ENCODE measurements at regions not wholly inside any gene's neighbourhood (a gene's known extent, or its start where the extent isn't known, plus 50 kb on each side); places are given as distances from the start of the nearest gene placed in this dataset.
A peak's percentile ranks its signal among the peaks of the same experiment; 100 is the strongest.

DNA sequence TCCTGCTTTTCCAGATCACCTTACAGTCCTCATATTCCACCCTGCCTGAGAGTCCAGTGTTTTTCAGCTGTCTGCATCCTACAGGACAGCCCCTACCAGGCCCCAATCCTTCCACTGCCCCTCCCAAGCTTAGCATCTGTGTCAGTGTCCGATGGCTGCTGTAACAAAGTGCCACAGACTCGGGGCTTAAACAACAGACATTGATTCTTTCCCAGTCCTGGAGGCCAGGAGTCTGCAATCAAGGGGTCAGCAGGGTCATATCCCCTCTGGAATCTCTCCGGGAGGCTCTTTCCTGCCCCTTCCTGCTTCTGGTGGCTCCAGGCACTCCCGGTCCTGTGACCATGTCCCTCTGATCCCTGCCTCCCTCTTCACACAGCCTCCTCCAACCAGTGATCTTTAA lies 396.6 kb upstream of the MAP3K7 start:
- no peak for DNase-seq

DNA sequence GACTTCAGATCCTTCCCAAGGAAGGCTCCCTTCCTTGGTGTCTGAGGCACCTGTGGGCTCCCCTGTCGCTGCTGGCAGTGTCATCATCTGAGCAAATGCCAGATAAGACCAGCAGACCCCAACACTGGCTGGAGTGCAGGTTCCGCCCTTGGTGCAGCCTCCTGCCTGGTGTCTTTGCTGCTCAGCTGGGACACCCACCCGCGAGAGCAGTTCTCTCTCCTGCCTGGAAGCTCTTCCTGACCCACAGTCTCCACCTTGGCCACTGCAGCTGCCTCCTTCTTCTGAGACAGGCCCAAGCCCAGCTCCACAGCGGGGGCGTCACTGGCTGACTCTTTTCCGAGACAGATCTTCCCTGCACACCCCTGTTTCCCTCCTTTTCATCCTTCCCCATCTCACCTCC lies 395.7 kb upstream of the MAP3K7 start:
- no peak for DNase-seq

GRCh38 chr6:90982051-90982450 lies 395.2 kb upstream of the MAP3K7 start:
- DNase-seq, result no peak

DNA sequence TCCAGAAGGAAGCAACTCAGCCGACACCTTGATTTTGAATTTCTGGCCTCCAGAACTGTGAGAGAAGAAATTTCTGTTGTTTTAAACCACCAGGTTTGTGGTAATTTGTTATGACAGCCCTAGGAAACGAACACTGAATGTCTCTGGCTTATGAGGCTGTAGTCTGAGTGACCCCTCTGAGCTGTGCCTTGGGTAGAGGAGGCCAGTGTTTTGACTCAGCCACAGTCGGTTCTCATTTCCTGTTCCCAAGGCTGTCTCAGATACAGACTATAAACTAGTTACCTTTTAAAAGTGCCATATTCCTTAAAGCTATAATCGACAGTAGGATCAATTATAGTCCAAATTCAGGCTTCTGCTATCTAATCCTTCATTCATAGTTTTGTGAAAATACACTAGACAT lies 391.2 kb upstream of the MAP3K7 start:
- no peak for DNase-seq

DNA sequence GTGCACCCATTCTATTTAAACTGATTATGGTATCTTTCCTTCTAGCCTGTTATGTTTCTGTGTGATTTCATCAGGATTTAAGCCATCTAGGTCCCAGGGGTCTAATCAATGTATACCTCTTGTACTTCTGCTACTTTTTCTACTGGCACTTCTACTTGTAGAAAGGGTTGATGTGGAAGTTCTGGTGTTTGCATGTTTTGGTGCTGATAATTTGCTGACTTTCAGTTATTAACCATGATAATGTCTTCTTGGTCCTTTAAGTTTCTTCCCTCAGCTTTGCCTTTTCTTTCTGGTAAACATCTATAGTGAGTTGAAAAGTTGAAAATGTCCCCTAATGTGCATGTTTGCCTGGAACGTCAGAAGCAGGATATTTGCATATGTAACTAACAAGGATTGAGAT lies 390.6 kb upstream of the MAP3K7 start:
- no peak for DNase-seq

DNA sequence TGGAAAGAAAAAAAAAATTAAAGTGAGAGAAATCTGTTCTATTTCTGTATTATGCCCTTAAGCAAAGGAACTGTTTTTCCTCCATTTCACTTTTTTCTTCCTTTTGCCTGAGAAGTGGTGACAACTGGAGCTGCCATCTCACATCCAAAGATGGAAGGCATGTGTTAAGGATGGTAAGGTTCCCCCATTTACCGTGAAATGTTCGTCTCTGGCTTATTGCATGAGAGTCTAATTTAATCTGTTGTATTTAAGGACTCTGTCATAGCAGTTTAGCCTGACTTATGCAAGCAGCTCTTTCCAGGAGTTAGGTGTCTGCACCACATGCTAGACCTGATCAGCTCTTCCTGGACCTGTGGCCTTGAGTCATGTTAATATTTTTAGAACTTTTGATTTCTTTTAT lies 389.5 kb upstream of the MAP3K7 start:
- DNase-seq, result no peak

- no peak for DNase-seq
Observed at GRCh38 chr6:90975741-90976140, 388.9 kb upstream of the MAP3K7 start.

GRCh38 chr6:90973188-90973587 lies 386.3 kb upstream of the MAP3K7 start:
- peak; percentile 2 for DNase-seq

GRCh38 chr6:90970672-90971071 lies 383.8 kb upstream of the MAP3K7 start:
- no peak for DNase-seq

GRCh38 chr6:90967471-90967870 lies 380.6 kb upstream of the MAP3K7 start:
- no peak for DNase-seq

- DNase-seq, result no peak
Observed at GRCh38 chr6:90960324-90960723, 373.5 kb upstream of the MAP3K7 start.

- DNase-seq, result no peak
Observed at GRCh38 chr6:90955246-90955645, 368.4 kb upstream of the MAP3K7 start.

- no peak for DNase-seq
Observed at GRCh38 chr6:90953405-90954161, 366.7 kb upstream of the MAP3K7 start.

DNA sequence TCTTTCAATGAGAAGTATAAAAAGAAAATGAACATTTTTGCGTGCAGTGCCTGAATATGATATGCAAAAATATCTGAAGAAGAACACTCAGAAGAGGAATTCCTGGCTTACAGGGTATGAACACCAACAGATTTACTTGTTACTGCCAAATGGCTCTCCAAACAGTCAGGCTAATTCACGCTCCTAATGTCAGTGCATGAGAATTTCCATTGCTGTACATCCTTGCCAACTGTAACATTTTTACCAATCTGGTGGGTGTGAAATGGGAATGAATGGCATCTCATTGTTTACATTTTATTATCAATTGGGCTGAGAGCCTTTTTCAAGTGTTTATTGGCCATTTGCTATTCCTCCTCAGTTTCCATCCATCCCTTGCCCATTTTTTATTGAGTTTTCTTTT lies 365.3 kb upstream of the MAP3K7 start:
- no peak for DNase-seq

DNA sequence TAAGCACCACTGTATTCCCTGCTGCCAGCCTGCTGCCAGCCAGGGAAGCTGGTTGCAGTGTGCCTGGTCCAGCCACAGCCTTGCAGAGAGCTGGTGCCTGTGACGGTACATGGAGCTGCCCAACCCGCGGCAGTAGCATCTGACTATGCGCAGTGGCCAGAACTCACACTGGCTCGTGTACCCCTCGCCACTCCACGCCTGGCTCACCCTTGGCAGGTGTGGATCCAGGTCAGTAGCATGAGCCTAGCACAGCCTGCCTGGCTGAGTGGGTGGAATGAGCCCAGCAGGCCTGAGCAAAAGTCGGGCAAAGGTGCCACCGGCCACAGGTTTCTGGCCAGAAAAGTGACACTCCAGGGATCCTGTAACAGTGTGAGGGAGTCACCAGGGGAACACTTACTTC lies 361.7 kb upstream of the MAP3K7 start:
- no peak for DNase-seq

- no peak for DNase-seq
Observed at GRCh38 chr6:90947184-90948064, 360.6 kb upstream of the MAP3K7 start.

- DNase-seq, result no peak
Observed at GRCh38 chr6:90941885-90942284, 355.0 kb upstream of the MAP3K7 start.

DNA sequence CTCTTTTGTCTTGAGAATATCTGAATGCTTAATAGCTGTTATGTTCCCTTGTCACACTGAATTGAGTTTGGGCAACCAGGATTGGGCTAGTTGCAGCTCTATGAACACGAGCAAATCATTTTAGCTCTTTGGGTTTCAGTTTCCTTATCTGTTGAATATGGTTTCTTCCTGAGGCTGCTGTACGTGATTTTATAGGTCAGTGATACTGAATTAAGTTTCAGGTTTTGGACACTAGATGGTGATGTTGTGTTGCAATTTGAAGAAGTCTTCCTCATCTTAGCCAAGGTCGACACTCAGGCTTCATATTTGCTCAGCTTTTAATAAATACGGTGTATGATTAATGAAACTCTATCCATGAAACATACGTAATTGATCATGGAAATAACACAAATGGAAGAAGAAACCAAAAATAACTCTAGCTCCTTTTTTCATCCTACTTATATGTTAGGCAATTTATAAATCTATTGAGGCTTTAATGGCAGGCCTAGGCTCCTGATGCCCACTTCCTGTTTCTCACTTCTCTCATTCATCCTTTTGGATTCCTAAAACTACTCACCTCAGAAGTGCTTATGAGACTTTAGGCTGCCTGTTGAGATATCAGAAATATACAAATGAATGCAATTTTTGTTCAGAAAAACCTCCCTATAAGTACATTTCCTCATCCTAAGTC lies 354.1 kb upstream of the MAP3K7 start:
- DNase-seq, result no peak

- no peak for DNase-seq
Observed at GRCh38 chr6:90939906-90940305, 353.0 kb upstream of the MAP3K7 start.

DNA sequence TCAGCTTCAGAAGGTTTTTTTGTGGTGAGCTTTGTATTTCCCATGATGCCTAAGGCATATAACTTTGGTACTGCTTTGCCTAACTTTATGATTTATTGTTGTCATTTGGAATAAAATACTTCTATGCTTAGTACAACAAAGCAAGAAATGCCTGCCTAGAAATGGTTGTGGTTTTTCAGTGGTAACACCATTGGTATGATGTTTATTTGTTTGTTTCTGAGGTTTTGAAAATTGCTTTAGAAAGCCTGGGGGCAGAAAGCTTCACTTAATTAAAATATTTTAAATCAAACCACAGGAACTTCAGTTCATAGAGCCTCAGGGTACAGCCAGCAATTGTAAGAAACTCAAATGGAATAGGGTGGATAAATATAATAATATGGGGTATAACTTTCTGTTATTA lies 351.2 kb upstream of the MAP3K7 start:
- DNase-seq, result no peak

DNA sequence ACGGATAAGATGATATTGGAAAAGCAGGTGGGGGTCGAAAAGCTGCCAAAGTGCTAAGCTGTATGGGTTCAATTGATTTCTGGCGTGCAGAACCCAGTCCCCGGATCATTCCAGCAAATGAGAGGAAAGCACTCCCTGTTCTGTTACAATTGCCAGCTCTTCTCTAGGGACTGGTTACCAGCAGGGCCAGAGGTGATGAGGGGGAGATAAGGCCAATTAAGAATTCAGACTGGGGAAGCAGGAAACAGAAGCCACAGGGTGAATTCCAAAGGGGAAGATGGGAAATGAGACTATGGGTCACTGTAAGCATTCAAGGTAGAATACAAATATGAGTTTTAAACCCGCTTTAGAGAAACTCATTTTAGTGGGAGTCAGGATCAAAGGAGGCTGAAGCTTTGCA lies 349.4 kb upstream of the MAP3K7 start:
- DNase-seq, result no peak

DNA sequence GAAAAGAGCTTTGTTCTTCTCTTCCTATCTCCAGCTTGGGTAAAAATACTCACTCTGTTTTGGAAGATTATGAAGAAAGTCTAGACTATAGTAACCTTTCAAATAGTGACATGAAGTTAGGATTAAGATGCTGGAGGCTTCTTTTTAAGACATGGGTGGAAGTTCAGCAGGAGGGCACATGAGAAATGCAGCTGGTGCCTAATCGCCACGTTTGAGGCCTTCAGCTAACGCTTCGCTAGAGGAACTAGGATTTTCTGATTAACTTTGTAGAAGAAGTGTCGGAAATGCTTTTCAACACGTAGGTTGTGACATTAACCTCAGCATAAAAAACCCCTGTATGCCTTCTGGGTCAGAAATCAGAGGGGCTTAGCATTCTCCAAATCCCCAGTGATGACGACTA lies 348.1 kb upstream of the MAP3K7 start:
- DNase-seq, result no peak

- no peak for DNase-seq
Observed at GRCh38 chr6:90934081-90934480, 347.2 kb upstream of the MAP3K7 start.

GRCh38 chr6:90932351-90932750 lies 345.5 kb upstream of the MAP3K7 start:
- no peak for DNase-seq
